HG02759 (cell line): ENCODE measurements at regions not wholly inside any gene's neighbourhood (a gene's known extent, or its start where the extent isn't known, plus 50 kb on each side); places are given as distances from the start of the nearest gene placed in this dataset.
A peak's percentile ranks its signal among the peaks of the same experiment; 100 is the strongest.

Source experiments
- ATAC-seq: cut with Tn5 transposase; IDR thresholded peaks from one replicate; pipeline ENCODE4 v1.9.1; 2021; ENCODE audit warnings: mild to moderate bottlenecking, moderate library complexity; ENCODE audit not compliant: unreplicated experiment

- no peak for ATAC-seq
These were observed 211.2 kb downstream of the DTHD1 start for GRCh38 chr4:36492590-36492989.

- no peak for ATAC-seq
These were observed 211.8 kb downstream of the DTHD1 start for GRCh38 chr4:36493251-36493650.

GRCh38 chr4:36494016-36494415 lies 212.6 kb downstream of the DTHD1 start:
- ATAC-seq = no peak

GRCh38 chr4:36494747-36495146 lies 213.3 kb downstream of the DTHD1 start:
- no peak for ATAC-seq

GRCh38 chr4:36502350-36502749 lies 220.9 kb downstream of the DTHD1 start:
- ATAC-seq = no peak

- ATAC-seq = no peak
These were observed 227.0 kb downstream of the DTHD1 start for GRCh38 chr4:36508394-36508793.

- ATAC-seq = no peak
These were observed 228.4 kb downstream of the DTHD1 start for GRCh38 chr4:36509845-36510244.

GRCh38 chr4:36511785-36512184 lies 230.4 kb downstream of the DTHD1 start:
- no peak for ATAC-seq

- no peak for ATAC-seq
These were observed 235.2 kb downstream of the DTHD1 start for GRCh38 chr4:36516522-36517095.

GRCh38 chr4:36523182-36523581 lies 241.8 kb downstream of the DTHD1 start:
- ATAC-seq = no peak

- ATAC-seq = no peak
These were observed 251.4 kb downstream of the DTHD1 start for GRCh38 chr4:36532670-36533379.

GRCh38 chr4:36533944-36534343 lies 252.5 kb downstream of the DTHD1 start:
- no peak for ATAC-seq

- ATAC-seq = no peak
These were observed 266.0 kb downstream of the DTHD1 start for GRCh38 chr4:36547383-36547782.

- ATAC-seq = no peak
These were observed 267.8 kb downstream of the DTHD1 start for GRCh38 chr4:36549252-36549651.

- no peak for ATAC-seq
These were observed 268.6 kb downstream of the DTHD1 start for GRCh38 chr4:36549992-36550391.

GRCh38 chr4:36551697-36552214 lies 270.3 kb downstream of the DTHD1 start:
- peak; percentile 83 for ATAC-seq

GRCh38 chr4:36553029-36553428 lies 271.6 kb downstream of the DTHD1 start:
- ATAC-seq = no peak

- no peak for ATAC-seq
These were observed 272.0 kb downstream of the DTHD1 start for GRCh38 chr4:36553453-36553852.

GRCh38 chr4:36556984-36557383 lies 275.6 kb downstream of the DTHD1 start:
- no peak for ATAC-seq

GRCh38 chr4:36568575-36568974 lies 287.2 kb downstream of the DTHD1 start:
- ATAC-seq = no peak

GRCh38 chr4:36573441-36573840 lies 292.0 kb downstream of the DTHD1 start:
- no peak for ATAC-seq

- ATAC-seq = no peak
These were observed 293.4 kb downstream of the DTHD1 start for GRCh38 chr4:36574816-36575215.

GRCh38 chr4:36582198-36582597 lies 300.8 kb downstream of the DTHD1 start:
- ATAC-seq = no peak
